HL-60 (cell line): ENCODE measurements at regions not wholly inside any gene's neighbourhood (a gene's known extent, or its start where the extent isn't known, plus 50 kb on each side); places are given as distances from the start of the nearest gene placed in this dataset.

ENCODE experiments used
- CTCF ChIP-seq: IDR thresholded peaks from one replicate; pipeline ENCODE4 v1.5.1; 2011; ENCODE audit warnings: low read length, control low read depth, inconsistent platforms; ENCODE audit not compliant: insufficient read depth
- POLR2AphosphoS5 ChIP-seq: IDR thresholded peaks from 2 replicates; pipeline ENCODE4 v1.6.1; 2012; ENCODE audit warnings: low read depth

GRCh38 chr2:234725528-234726264 is 226.1 kb upstream of the SH3BP4 start:
- TF ChIP-seq POLR2AphosphoS5 (no peak), CTCF (no peak)
